Smooth muscle cell of the brain vasculature (primary cell): ENCODE measurements at regions not wholly inside any gene's neighbourhood (a gene's known extent, or its start where the extent isn't known, plus 50 kb on each side); places are given as distances from the start of the nearest gene placed in this dataset.

ENCODE experiments used
- DNase-seq: peaks from one replicate; pipeline ENCODE4 v3.0.0-alpha.2; 2012; ENCODE audit warnings: low read depth, low spot score

- DNase-seq: no peak
Measured at GRCh38 chr1:36687312-36687711, 204.6 kb upstream of the CSF3R start.

GRCh38 chr1:36675931-36676562, 193.3 kb upstream of the CSF3R start:
- DNase-seq: no peak

DNA sequence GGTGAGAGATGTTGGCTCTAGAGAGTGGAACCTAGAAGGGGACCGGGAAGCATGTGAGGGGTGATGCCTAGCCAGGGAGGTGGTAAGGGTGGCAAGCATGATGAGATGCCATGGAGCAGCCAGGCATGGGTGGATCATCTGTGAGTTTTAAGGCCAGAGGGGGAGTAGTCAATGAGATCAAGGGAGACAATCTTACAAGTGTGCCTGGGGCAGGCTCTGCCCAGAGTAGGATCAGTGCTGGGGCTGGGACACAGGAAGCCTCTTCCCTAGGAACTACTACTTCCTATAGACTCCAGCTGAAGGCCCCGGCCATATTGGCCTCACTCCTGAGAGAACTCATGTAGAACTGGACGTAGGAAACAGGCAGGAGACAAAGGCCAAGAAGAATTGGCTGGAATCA, 192.4 kb upstream of the CSF3R start:
- no peak for DNase-seq

GRCh38 chr1:36673202-36673601, 190.5 kb upstream of the CSF3R start:
- DNase-seq: no peak

DNA sequence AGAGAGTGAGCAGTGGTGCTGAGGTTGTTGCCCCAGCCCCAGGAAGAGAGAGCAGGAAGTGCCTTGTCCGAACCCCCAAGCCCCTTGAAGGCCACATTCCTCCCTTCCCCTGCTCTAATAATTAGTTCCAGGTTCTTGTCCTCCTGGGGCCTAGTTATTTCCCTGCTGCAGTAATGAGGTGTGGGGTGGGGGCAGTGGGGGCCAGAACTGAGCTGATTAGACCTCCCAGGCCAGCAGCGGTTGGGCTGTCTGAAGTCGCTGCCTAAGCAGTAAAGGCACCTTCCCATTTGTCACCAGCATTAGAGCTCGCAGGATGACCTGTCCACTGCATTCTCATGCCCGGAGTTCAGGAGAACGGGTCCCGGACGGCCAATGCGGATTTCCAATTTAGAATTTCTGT, 186.5 kb upstream of the CSF3R start:
- no peak for DNase-seq

- no peak for DNase-seq
Measured at GRCh38 chr1:36667836-36668235, 185.1 kb upstream of the CSF3R start.

- DNase-seq: no peak
Measured at GRCh38 chr1:36667256-36667655, 184.5 kb upstream of the CSF3R start.

GRCh38 chr1:36665478-36666080, 182.9 kb upstream of the CSF3R start:
- no peak for DNase-seq

DNA sequence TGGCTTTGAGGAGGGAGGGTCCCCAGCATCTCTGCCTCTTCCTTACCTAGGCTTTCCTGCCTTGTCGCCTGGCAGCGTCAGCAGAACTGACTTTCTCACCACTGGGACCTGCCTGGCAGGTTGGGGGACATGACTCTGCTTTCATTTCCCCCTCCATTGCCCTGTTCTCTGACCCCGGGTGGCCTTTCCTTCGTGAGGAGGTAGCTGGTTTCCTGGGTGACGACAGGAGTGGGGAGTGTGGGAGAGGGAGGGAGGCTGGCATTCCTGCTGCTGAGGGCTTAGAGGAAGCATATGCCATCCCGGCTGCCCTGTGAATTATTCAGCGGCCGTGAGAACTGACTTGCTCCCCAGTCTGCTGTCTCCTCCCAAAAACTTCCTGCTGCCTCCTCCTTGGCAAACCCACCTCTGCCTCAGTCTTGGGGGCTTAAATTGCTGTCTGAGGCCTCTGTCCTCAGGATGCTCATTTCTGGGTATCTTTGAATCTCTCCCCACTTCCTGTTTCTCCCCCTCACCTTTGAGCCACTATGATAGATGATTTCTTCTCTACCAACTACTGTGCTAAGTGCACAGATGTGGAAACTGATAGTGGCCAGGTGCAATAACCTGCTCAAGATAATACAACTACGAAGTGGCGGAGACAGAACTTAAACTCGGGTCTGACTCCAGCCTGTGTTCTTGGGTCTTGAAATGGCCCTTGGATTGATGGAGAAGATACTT, 182.0 kb upstream of the CSF3R start:
- DNase-seq: no peak

GRCh38 chr1:36663772-36664430, 181.2 kb upstream of the CSF3R start:
- DNase-seq: no peak

- no peak for DNase-seq
Measured at GRCh38 chr1:36658838-36659237, 176.1 kb upstream of the CSF3R start.

DNA sequence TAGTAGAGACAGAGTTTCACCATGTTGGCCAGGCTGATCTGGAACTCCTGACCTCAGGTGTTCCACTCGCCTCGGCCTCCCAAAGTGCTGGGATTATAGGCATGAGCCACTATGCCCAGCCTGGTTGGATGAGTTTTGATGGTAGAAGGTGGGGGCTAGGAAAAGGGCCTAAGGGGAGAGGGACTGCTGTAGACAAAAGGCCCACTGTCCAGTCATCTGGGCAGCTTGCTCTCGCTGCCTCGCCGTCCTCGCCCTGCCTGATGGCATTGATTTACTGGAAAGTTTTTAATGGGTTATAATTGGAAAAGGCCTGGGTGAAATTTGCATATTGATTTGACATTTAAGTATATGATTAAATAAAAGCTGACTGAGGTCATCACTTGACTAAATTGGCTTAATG, 175.1 kb upstream of the CSF3R start:
- DNase-seq: no peak

- no peak for DNase-seq
Measured at GRCh38 chr1:36656838-36657237, 174.1 kb upstream of the CSF3R start.

GRCh38 chr1:36656271-36656670, 173.6 kb upstream of the CSF3R start:
- no peak for DNase-seq

GRCh38 chr1:36654586-36654985, 171.9 kb upstream of the CSF3R start:
- no peak for DNase-seq

DNA sequence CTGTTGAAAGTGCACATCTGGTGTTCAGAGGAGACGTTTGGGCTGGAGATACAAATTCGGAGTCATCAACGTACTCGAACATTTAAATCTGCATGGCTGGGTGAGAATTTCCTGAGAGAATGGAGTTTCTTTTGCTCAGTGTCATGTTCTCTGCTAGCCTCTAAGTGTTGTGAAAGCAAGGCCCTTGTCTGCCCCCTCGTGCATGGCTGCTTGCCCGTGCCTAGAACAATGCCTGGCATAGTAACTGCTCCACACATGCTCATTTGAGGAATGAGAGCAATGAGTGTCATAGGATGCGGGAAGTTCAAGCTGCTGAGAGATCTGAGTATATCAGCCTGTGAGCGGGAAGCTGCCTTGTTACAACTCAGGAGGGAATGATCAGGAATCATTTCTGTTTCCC, 171.1 kb upstream of the CSF3R start:
- no peak for DNase-seq

GRCh38 chr1:36652586-36652985, 169.9 kb upstream of the CSF3R start:
- DNase-seq: no peak

DNA sequence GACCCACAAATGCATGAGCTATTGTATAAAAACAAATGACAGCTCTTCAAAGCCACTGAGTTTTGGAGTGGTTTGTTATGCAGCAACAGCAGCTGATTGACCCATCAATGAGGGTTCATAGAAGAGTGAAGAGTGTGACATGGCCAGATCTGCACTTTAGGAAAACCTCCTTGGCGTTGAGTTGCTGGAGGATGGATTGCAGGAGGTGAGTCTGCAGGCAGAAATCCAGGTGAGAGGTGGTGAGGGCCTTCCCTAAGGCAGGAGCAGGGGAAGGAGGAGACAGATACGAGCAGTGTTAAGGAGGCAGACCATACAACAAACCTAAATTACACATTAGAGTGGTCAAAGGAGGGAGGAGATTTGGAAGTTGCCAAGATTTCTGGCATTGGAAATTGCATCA, 169.3 kb upstream of the CSF3R start:
- no peak for DNase-seq

DNA sequence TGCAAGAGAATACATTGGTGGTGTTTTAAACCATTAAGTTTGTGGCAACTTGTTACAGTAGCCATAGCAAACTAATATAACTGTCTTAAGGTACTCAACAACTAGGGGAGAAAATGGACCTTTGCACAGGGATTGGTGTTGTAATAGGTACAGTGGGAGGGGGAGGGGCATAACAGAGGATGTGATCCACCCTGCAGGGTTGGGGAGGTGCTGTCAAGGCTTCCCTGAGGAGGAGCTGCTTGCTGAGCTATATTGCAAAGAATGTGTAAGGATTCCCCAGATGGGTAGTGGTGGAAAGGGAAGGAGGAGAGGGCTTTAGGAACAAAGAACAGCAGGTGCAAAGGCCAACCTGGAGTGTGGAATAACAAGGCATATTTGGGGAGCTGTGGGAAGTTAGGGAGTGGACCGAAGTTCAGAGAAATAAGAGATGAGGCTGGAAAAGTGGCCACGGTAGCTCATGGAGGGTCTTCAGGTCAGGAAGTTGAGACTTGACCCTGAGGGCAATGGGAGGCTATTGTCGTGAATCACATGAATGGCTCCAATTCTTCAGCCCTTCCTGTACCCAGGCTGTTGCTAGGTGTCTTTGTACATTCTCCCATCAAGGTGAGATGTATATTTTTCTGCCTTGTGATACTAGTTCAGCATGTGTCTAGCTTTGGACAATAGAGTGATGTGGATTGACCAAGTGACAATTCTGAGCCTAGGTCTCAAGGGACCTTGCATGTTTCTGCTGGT, 168.6 kb upstream of the CSF3R start:
- no peak for DNase-seq

- no peak for DNase-seq
Measured at GRCh38 chr1:36650200-36651065, 167.7 kb upstream of the CSF3R start.

DNA sequence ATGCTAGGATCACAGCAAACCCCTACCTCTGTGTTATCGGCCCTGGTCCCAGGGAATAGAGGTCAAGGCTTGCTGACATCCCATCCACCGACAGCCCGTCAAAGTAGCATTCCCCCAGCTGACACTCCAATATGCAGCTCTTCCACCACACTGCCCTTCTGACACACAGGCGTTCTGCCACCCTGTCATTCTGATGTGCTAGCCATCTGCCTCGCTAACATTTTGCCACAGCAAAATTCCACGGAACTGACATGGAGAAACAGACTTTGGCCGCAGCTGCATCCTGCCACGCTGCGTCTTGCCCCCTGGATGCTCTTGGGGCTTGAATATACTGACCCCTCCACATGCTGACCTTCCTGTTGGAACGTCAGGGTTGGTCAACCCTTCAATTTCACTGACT, 163.2 kb upstream of the CSF3R start:
- DNase-seq: no peak
